ENCODE measurements at regions not wholly inside any gene's neighbourhood (a gene's known extent, or its start where the extent isn't known, plus 50 kb on each side); places are given as distances from the start of the nearest gene placed in this dataset.
A peak's percentile ranks its signal among the peaks of the same experiment; 100 is the strongest.
"Not testable (repeated sequence)": the region's sequence is repeated elsewhere in the genome, so short reads cannot be mapped to it uniquely, and the experiment has no call there.

GRCh38 chr14:83887866-83888265, 1642.1 kb upstream of the FLRT2 start:
- DNase-seq (ENCODE audit: low read depth): no peak
- TF ChIP-seq CTCF (IDR thresholded peaks at IDR 0.05; ENCODE audit: low read length, missing control alignments): no peak
- no peak overlapping the region for H3K4me3 ChIP-seq (replicated peaks; ENCODE audit: low read depth, low read length)

GRCh38 chr14:83893447-83893846, 1636.5 kb upstream of the FLRT2 start:
- no peak for TF ChIP-seq CTCF (IDR thresholded peaks at IDR 0.05; ENCODE audit: low read length, missing control alignments)
- no peak for DNase-seq (ENCODE audit: low read depth)
- no peak overlapping the region for H3K4me3 ChIP-seq (replicated peaks; ENCODE audit: low read depth, low read length)

GRCh38 chr14:83894568-83894967, 1635.4 kb upstream of the FLRT2 start:
- TF ChIP-seq CTCF (IDR thresholded peaks at IDR 0.05; ENCODE audit: low read length, missing control alignments): no peak
- H3K4me3 ChIP-seq (replicated peaks; ENCODE audit: low read depth, low read length): no peak overlapping the region
- no peak for DNase-seq (ENCODE audit: low read depth)

GRCh38 chr14:83898558-83898957, 1631.4 kb upstream of the FLRT2 start:
- not testable (repeated sequence) for H3K4me3 ChIP-seq (replicated peaks; ENCODE audit: low read depth, low read length); DNase-seq (ENCODE audit: low read depth)

GRCh38 chr14:83899706-83900105, 1630.2 kb upstream of the FLRT2 start:
- H3K4me3 ChIP-seq (replicated peaks; ENCODE audit: low read depth, low read length): no peak overlapping the region
- no peak for DNase-seq (ENCODE audit: low read depth)
- no peak for TF ChIP-seq CTCF (IDR thresholded peaks at IDR 0.05; ENCODE audit: low read length, missing control alignments)

- H3K4me3 ChIP-seq (replicated peaks; ENCODE audit: low read depth, low read length): no peak overlapping the region
Measured at GRCh38 chr14:83905157-83905556, 1624.8 kb upstream of the FLRT2 start.

GRCh38 chr14:83908419-83908818, 1621.5 kb upstream of the FLRT2 start:
- H3K4me3 ChIP-seq (replicated peaks; ENCODE audit: low read depth, low read length): no peak overlapping the region
- DNase-seq (ENCODE audit: low read depth): no peak
- TF ChIP-seq CTCF (IDR thresholded peaks at IDR 0.05; ENCODE audit: low read length, missing control alignments): no peak

More at GRCh38 chr14:83905157-83905556, 1624.8 kb upstream of the FLRT2 start:
- DNase-seq (ENCODE audit: low read depth): no peak
- TF ChIP-seq CTCF (IDR thresholded peaks at IDR 0.05; ENCODE audit: low read length, missing control alignments): no peak

GRCh38 chr14:83909507-83909906, 1620.4 kb upstream of the FLRT2 start:
- no peak overlapping the region for H3K4me3 ChIP-seq (replicated peaks; ENCODE audit: low read depth, low read length)
- peak; percentile 2 for DNase-seq (ENCODE audit: low read depth)
- no peak for TF ChIP-seq CTCF (IDR thresholded peaks at IDR 0.05; ENCODE audit: low read length, missing control alignments)

All from fibroblast of pulmonary artery (primary cell).